ENCODE measurements at regions not wholly inside any gene's neighbourhood (a gene's known extent, or its start where the extent isn't known, plus 50 kb on each side); places are given as distances from the start of the nearest gene placed in this dataset.

- no peak for DNase-seq (ENCODE audit: low read depth in 2 of 2)
Observed at GRCh38 chr1:239922778-239923522, 168.7 kb upstream of the FMN2 start.

GRCh38 chr1:239924741-239925350 is 166.8 kb upstream of the FMN2 start:
- DNase-seq (ENCODE audit: low read depth in 2 of 2) = no peak

- no peak for DNase-seq (ENCODE audit: low read depth in 2 of 2)
Observed at GRCh38 chr1:239926184-239926583, 165.5 kb upstream of the FMN2 start.

GRCh38 chr1:239929317-239929716 is 162.4 kb upstream of the FMN2 start:
- no peak for DNase-seq (ENCODE audit: low read depth in 2 of 2)

- no peak for DNase-seq (ENCODE audit: low read depth in 2 of 2)
Observed at GRCh38 chr1:239930686-239931262, 160.9 kb upstream of the FMN2 start.

GRCh38 chr1:239931341-239931740 is 160.3 kb upstream of the FMN2 start:
- no peak for DNase-seq (ENCODE audit: low read depth in 2 of 2)

- DNase-seq (ENCODE audit: low read depth in 2 of 2) = no peak
Observed at GRCh38 chr1:239939602-239940001, 152.1 kb upstream of the FMN2 start.

- DNase-seq (ENCODE audit: low read depth in 2 of 2) = no peak
Observed at GRCh38 chr1:239943761-239944160, 147.9 kb upstream of the FMN2 start.

GRCh38 chr1:239944666-239945065 is 147.0 kb upstream of the FMN2 start:
- no peak for DNase-seq (ENCODE audit: low read depth in 2 of 2)

GRCh38 chr1:239947801-239948200 is 143.9 kb upstream of the FMN2 start:
- no peak for DNase-seq (ENCODE audit: low read depth in 2 of 2)

GRCh38 chr1:239951511-239952140 is 140.1 kb upstream of the FMN2 start:
- DNase-seq (ENCODE audit: low read depth in 2 of 2) = peak; percentile 72 to 77

GRCh38 chr1:239952348-239953308 is 139.1 kb upstream of the FMN2 start:
- peak in 1 of 2 donors; percentile 14 for DNase-seq (ENCODE audit: low read depth in 2 of 2)

- DNase-seq (ENCODE audit: low read depth in 2 of 2) = no peak
Observed at GRCh38 chr1:239954836-239955235, 136.8 kb upstream of the FMN2 start.

- DNase-seq (ENCODE audit: low read depth in 2 of 2) = no peak
Observed at GRCh38 chr1:239955431-239955830, 136.3 kb upstream of the FMN2 start.

- no peak for DNase-seq (ENCODE audit: low read depth in 2 of 2)
Observed at GRCh38 chr1:239956263-239956662, 135.4 kb upstream of the FMN2 start.

GRCh38 chr1:239958063-239958462 is 133.6 kb upstream of the FMN2 start:
- no peak for DNase-seq (ENCODE audit: low read depth in 2 of 2)

- no peak for DNase-seq (ENCODE audit: low read depth in 2 of 2)
Observed at GRCh38 chr1:239960366-239960765, 131.3 kb upstream of the FMN2 start.

GRCh38 chr1:239963856-239964255 is 127.8 kb upstream of the FMN2 start:
- DNase-seq (ENCODE audit: low read depth in 2 of 2) = no peak

GRCh38 chr1:239976130-239976968 is 115.3 kb upstream of the FMN2 start:
- DNase-seq (ENCODE audit: low read depth in 2 of 2) = peak; percentile 60 to 66

GRCh38 chr1:239977416-239977815 is 114.3 kb upstream of the FMN2 start:
- no peak for DNase-seq (ENCODE audit: low read depth in 2 of 2)

All from lung microvascular endothelial cell (primary cell).